PFSK-1 (cell line): ENCODE measurements at regions not wholly inside any gene's neighbourhood (a gene's known extent, or its start where the extent isn't known, plus 50 kb on each side); places are given as distances from the start of the nearest gene placed in this dataset.

Experiments used
- FOXP2 ChIP-seq: optimal IDR thresholded peaks from 2 replicates; pipeline ENCODE3; 2011; ENCODE audit warnings: borderline replicate concordance, control low read depth, inconsistent platforms; ENCODE audit not compliant: insufficient read depth; ENCODE audit errors: extremely low read length, extremely low read depth
- POLR2AphosphoS5 ChIP-seq: IDR thresholded peaks from 2 replicates; pipeline ENCODE4 v1.6.1; 2012; ENCODE audit warnings: low read depth, mild to moderate bottlenecking, control low read depth, low read length, moderate library complexity
- SIN3A ChIP-seq: IDR thresholded peaks from 2 replicates; pipeline ENCODE4 v1.6.1; 2012; ENCODE audit warnings: mild to moderate bottlenecking, low read length, moderate library complexity, borderline replicate concordance; ENCODE audit not compliant: insufficient read depth
- TAF1 ChIP-seq: IDR thresholded peaks from 2 replicates; pipeline ENCODE4 v1.6.1; 2012; ENCODE audit warnings: low read length, control low read depth, borderline replicate concordance; ENCODE audit not compliant: insufficient read depth
- TF ChIP-seq, protein P1 (sequence below), 2 experiments: IDR thresholded peaks; 2 replicates each; pipeline versions ENCODE4 v1.6.1 to v1.8.0; 2011 to 2012; ENCODE audit warnings: low read depth in 2 of 2, low read length in 2 of 2, control low read depth in 1 of 2, inconsistent platforms in 1 of 2, mild to moderate bottlenecking in 1 of 2, moderate library complexity in 1 of 2; ENCODE audit not compliant: insufficient read depth in 1 of 2

DNA sequence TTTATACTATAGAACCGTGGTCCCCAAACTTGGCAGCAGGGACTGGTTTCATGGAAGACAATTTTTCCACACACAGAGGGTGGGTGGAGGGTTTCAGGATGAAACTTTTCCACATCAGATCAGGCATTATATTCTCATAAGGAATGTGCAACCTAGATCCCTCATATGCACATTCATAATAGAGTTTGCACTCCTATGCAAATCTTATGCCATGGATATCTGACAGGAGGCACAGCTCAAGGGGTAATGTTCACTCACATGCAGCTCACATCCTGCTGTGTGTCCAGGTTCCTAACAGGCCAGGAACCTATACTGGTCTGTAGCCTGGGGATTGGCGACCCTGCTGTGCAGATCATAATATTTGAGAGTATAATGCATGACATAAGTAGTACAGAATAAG is 1802.2 kb upstream of the ACO1 start:
- TF ChIP-seq FOXP2, result no peak
- TF ChIP-seq SIN3A, result no peak
- no peak for TF ChIP-seq POLR2AphosphoS5
- TF ChIP-seq, protein P1, sequence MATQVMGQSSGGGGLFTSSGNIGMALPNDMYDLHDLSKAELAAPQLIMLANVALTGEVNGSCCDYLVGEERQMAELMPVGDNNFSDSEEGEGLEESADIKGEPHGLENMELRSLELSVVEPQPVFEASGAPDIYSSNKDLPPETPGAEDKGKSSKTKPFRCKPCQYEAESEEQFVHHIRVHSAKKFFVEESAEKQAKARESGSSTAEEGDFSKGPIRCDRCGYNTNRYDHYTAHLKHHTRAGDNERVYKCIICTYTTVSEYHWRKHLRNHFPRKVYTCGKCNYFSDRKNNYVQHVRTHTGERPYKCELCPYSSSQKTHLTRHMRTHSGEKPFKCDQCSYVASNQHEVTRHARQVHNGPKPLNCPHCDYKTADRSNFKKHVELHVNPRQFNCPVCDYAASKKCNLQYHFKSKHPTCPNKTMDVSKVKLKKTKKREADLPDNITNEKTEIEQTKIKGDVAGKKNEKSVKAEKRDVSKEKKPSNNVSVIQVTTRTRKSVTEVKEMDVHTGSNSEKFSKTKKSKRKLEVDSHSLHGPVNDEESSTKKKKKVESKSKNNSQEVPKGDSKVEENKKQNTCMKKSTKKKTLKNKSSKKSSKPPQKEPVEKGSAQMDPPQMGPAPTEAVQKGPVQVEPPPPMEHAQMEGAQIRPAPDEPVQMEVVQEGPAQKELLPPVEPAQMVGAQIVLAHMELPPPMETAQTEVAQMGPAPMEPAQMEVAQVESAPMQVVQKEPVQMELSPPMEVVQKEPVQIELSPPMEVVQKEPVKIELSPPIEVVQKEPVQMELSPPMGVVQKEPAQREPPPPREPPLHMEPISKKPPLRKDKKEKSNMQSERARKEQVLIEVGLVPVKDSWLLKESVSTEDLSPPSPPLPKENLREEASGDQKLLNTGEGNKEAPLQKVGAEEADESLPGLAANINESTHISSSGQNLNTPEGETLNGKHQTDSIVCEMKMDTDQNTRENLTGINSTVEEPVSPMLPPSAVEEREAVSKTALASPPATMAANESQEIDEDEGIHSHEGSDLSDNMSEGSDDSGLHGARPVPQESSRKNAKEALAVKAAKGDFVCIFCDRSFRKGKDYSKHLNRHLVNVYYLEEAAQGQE (IDR thresholded peaks at IDR 0.05; ENCODE audit: insufficient read depth in 1 of 2, low read depth in 2 of 2, low read length in 2 of 2), result no peak
- TF ChIP-seq TAF1, result no peak

DNA sequence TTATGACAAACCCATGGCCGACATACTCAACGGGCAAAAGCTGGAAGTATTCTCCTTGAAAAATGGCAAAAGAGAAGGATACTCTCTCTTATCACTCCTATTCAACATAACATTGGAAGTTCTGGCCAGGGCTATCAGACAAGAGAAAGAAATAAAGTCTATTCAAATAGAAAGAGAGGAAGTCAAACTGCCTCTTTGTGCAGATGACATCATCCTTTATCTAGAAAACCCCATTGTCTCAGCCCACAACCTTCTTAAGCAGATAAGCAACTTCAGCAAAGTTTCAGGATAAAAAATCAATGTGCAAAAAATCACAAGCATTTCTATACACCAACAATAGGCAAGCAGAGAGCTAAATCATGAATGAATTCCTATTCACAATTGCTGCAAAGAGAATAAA is 1799.9 kb upstream of the ACO1 start:
- TF ChIP-seq, protein P1 (IDR thresholded peaks at IDR 0.05; ENCODE audit: insufficient read depth in 1 of 2, low read depth in 2 of 2, low read length in 2 of 2), result no peak
- TF ChIP-seq SIN3A, result no peak
- TF ChIP-seq TAF1, result no peak
- TF ChIP-seq FOXP2, result no peak
- no peak for TF ChIP-seq POLR2AphosphoS5

DNA sequence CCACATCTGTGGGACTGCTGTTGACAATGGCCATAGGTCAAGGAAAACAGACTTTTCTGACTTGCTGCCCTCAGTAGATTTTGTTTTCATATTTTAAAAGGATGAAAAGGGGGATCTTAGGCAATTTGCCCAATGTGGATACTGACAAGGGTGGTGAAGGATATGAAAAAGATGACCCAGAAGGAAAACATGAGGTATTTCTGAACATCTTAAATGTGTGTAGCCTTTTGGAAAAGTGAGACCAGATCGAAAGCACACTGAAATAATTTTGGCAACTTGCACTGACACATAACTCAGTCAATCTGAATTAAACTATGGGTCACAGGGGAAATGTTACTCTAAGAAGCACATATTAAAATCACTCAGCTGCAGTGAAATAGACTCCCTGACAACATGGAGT is 1793.0 kb upstream of the ACO1 start:
- TF ChIP-seq TAF1 (no peak), FOXP2 (no peak), SIN3A (no peak), POLR2AphosphoS5 (no peak)
- TF ChIP-seq, protein P1 (IDR thresholded peaks at IDR 0.05; ENCODE audit: insufficient read depth in 1 of 2, low read depth in 2 of 2, low read length in 2 of 2), result no peak

DNA sequence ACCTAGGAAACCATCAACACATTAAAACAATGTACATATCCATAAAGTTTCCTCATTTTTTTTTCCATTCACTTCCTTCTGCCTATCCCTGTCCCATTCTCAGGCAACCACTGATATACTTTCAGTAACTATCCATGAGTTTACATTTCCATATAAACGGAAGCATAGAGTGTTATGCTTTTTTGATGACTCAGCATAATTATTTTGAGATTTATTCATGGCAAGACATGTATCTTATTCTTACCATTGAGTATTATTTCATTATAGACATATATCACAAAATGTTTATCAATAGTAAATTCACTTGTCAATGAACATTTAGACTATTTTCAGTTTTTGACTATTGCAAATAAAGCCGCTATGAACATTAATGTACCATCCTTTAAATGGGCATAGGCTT is 1786.8 kb upstream of the ACO1 start:
- TF ChIP-seq, protein P1 (IDR thresholded peaks at IDR 0.05; ENCODE audit: insufficient read depth in 1 of 2, low read depth in 2 of 2, low read length in 2 of 2), result no peak
- no peak for TF ChIP-seq SIN3A

DNA sequence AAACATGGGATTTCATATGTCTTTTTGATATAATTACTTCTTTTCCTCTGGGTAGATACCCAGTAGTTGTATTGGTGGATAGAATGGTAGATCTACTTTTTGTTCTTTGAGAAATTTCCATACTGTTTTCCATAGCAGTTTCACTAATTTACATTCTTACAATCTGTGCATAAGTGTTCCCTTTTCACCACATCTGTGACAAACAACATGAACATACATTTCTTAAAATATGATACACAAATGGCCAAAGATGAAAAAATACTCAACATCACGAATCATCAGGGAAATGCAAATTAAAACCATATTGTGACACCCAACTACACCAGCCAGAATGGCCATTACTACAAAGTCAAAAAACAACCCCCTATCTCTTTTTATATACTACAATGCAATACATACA is 1778.5 kb upstream of the ACO1 start:
- TF ChIP-seq SIN3A (no peak), POLR2AphosphoS5 (no peak), TAF1 (no peak), FOXP2 (no peak)
- TF ChIP-seq, protein P1 (IDR thresholded peaks at IDR 0.05; ENCODE audit: insufficient read depth in 1 of 2, low read depth in 2 of 2, low read length in 2 of 2), result no peak
